ENCODE measurements at regions not wholly inside any gene's neighbourhood (a gene's known extent, or its start where the extent isn't known, plus 50 kb on each side); places are given as distances from the start of the nearest gene placed in this dataset.
"Not testable (repeated sequence)": the region's sequence is repeated elsewhere in the genome, so short reads cannot be mapped to it uniquely, and the experiment has no call there.

GRCh38 chr1:73766786-73767348 lies 431.1 kb downstream of the LRRIQ3 start:
- no peak for DNase-seq

- no peak for DNase-seq
These were observed 432.3 kb downstream of the LRRIQ3 start for GRCh38 chr1:73765551-73766233.

- DNase-seq = no peak
These were observed 436.4 kb downstream of the LRRIQ3 start for GRCh38 chr1:73761559-73761958.

- no peak for DNase-seq
These were observed 439.0 kb downstream of the LRRIQ3 start for GRCh38 chr1:73759011-73759410.

- no peak for DNase-seq
These were observed 441.2 kb downstream of the LRRIQ3 start for GRCh38 chr1:73756817-73757216.

GRCh38 chr1:73755649-73756048 lies 442.3 kb downstream of the LRRIQ3 start:
- DNase-seq = no peak

- DNase-seq = no peak
These were observed 448.0 kb downstream of the LRRIQ3 start for GRCh38 chr1:73749996-73750395.

- no peak for DNase-seq
These were observed 453.0 kb downstream of the LRRIQ3 start for GRCh38 chr1:73744985-73745384.

- DNase-seq = no peak
These were observed 461.9 kb downstream of the LRRIQ3 start for GRCh38 chr1:73736125-73736524.

- DNase-seq = no peak
These were observed 470.9 kb downstream of the LRRIQ3 start for GRCh38 chr1:73727036-73727435.

- no peak for DNase-seq
These were observed 475.9 kb downstream of the LRRIQ3 start for GRCh38 chr1:73722055-73722454.

GRCh38 chr1:73717976-73718375 lies 480.0 kb downstream of the LRRIQ3 start:
- no peak for DNase-seq

GRCh38 chr1:73711089-73711488 lies 486.9 kb downstream of the LRRIQ3 start:
- no peak for DNase-seq

- DNase-seq = no peak
These were observed 496.1 kb downstream of the LRRIQ3 start for GRCh38 chr1:73701826-73702225.

GRCh38 chr1:73676186-73676585 lies 521.8 kb downstream of the LRRIQ3 start:
- DNase-seq = no peak

GRCh38 chr1:73674945-73675561 lies 522.9 kb downstream of the LRRIQ3 start:
- DNase-seq = no peak

GRCh38 chr1:73673971-73674370 lies 524.0 kb downstream of the LRRIQ3 start:
- no peak for DNase-seq

- no peak for DNase-seq
These were observed 526.4 kb downstream of the LRRIQ3 start for GRCh38 chr1:73671530-73671929.

GRCh38 chr1:73667959-73668358 lies 530.0 kb downstream of the LRRIQ3 start:
- DNase-seq = not testable (repeated sequence)

GRCh38 chr1:73662526-73662925 lies 535.5 kb downstream of the LRRIQ3 start:
- no peak for DNase-seq

- no peak for DNase-seq
These were observed 538.8 kb downstream of the LRRIQ3 start for GRCh38 chr1:73659136-73659535.

GRCh38 chr1:73654714-73655113 lies 543.3 kb downstream of the LRRIQ3 start:
- no peak for DNase-seq

- DNase-seq = no peak
These were observed 553.8 kb downstream of the LRRIQ3 start for GRCh38 chr1:73644198-73644597.

GRCh38 chr1:73639494-73639893 lies 558.5 kb downstream of the LRRIQ3 start:
- no peak for DNase-seq

GRCh38 chr1:73637264-73637663 lies 560.7 kb downstream of the LRRIQ3 start:
- DNase-seq = no peak

Measured in right hindlimb (tissue), 1 donor.